H1 (cell line): ENCODE measurements at regions not wholly inside any gene's neighbourhood (a gene's known extent, or its start where the extent isn't known, plus 50 kb on each side); places are given as distances from the start of the nearest gene placed in this dataset.

Experiments used
- JUND ChIP-seq: IDR thresholded peaks from 2 replicates; pipeline ENCODE4 v1.6.1; 2011; ENCODE audit warnings: mild to moderate bottlenecking, improper control_type of control experiment, low read length
- KDM1A ChIP-seq: fragments of 200-600, 300-600 bp; sonication (generic); IDR thresholded peaks from 2 replicates; pipeline ENCODE4 v1.7.1; 2016; ENCODE audit warnings: mild to moderate bottlenecking, low read length, borderline replicate concordance
- NANOG ChIP-seq: IDR thresholded peaks from 2 replicates; pipeline ENCODE4 v1.6.1; 2011; ENCODE audit warnings: low read length, low read depth, mild to moderate bottlenecking, inconsistent platforms; ENCODE audit not compliant: insufficient read depth, poor library complexity, severe bottlenecking
- RNF2 ChIP-seq: fragments of 200-900, 300-1000 bp; sonication (generic); IDR thresholded peaks from 2 replicates; pipeline ENCODE4 v1.7.1; 2016; ENCODE audit warnings: borderline replicate concordance, low read depth, mild to moderate bottlenecking, antibody characterized with exemption, low read length; ENCODE audit not compliant: poor library complexity, severe bottlenecking; ENCODE audit errors: missing control alignments

- TF ChIP-seq NANOG (no peak), KDM1A (no peak), JUND (no peak), RNF2 (no peak)
These were observed 600.8 kb upstream of the SEL1L start (continued) for GRCh38 chr14:82134411-82134810.
